BLaER1 treated with 17β-estradiol and CSF1 and Interleukin-3, amounts not matched to agents 10 nM and 100 nM (cell line): ENCODE measurements at regions not wholly inside any gene's neighbourhood (a gene's known extent, or its start where the extent isn't known, plus 50 kb on each side); places are given as distances from the start of the nearest gene placed in this dataset.

ENCODE experiments used
- H3K27ac ChIP-seq, 11 experiments: shearing (Covaris generic); formaldehyde crosslinking; 2 replicates each; pipeline ENCODE4 v1.8.1; 2022
- H3K27me3 ChIP-seq, 11 experiments: shearing (Covaris generic); formaldehyde crosslinking; 2 replicates each; pipeline ENCODE4 v1.8.1; 2022
- H3K36me3 ChIP-seq, 11 experiments: shearing (Covaris generic); formaldehyde crosslinking; 2 replicates each; pipeline ENCODE4 v1.8.1; 2022
- H3K4me1 ChIP-seq, 10 experiments: shearing (Covaris generic); formaldehyde crosslinking; 2 replicates each; pipeline ENCODE4 v1.8.1; 2022
- H3K4me2 ChIP-seq, 11 experiments: shearing (Covaris generic); formaldehyde crosslinking; 2 replicates each; pipeline ENCODE4 v1.8.1; 2022
- H3K4me3 ChIP-seq, 10 experiments: shearing (Covaris generic); formaldehyde crosslinking; 2 replicates each; pipeline ENCODE4 v1.8.1; 2022
- H3K9ac ChIP-seq, 11 experiments: shearing (Covaris generic); formaldehyde crosslinking; 2 replicates each; pipeline ENCODE4 v1.8.1; 2022
- H3K9me3 ChIP-seq, 11 experiments: shearing (Covaris generic); formaldehyde crosslinking; replicated peaks in 1 of 11; 2 replicates each; pipeline ENCODE4 v1.8.1; 2022
- H4K20me1 ChIP-seq, 11 experiments: shearing (Covaris generic); formaldehyde crosslinking; 2 replicates each; pipeline ENCODE4 v1.8.1; 2022
- Cebpa-rat ChIP-seq, 11 experiments: shearing (Covaris generic); IDR thresholded peaks; 2 replicates each; pipeline ENCODE4 v1.8.1; 2022

DNA sequence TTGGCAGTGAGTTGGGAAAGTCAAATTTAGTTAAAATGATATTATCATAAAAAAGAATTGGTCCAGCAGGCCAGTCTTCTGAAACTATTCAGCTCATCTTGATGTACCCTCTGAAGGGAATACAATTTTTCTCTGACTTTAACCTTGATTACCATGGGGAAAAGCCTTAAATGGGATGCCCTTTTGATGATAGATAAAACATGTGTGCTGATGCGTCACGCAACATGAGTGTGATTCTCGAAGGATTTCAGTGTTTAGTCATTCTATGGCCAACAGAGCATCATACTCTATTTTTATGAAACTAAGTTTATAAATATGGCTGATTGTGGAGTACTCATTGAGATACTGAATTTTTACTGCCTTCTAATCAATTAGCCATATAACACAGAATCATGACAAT lies 171.5 kb downstream of the ZNF281 start:
- H3K4me3 ChIP-seq, result no peak overlapping the region
- TF ChIP-seq Cebpa-rat (IDR thresholded peaks at IDR 0.05), result no peak
- peak overlapping the region in 6 of 11 experiments; percentile 5 to 30 (median 24); a peak in 8 of 22 replicates for H3K4me2 ChIP-seq
- H3K9me3 ChIP-seq, result no peaks in the 10 kb centered on the region
- no peaks in the 10 kb centered on the region for H3K36me3 ChIP-seq
- H3K27ac ChIP-seq, result no peak overlapping the region
- no peaks in the 10 kb centered on the region for H3K27me3 ChIP-seq
- H3K9ac ChIP-seq, result no peak overlapping the region
- H4K20me1 ChIP-seq, result no peaks in the 10 kb centered on the region
- peaks cover 16 to 53% (median 25%) of the 10 kb centered on the region in 10 experiments; a peak in 19 of 20 replicates for H3K4me1 ChIP-seq

DNA sequence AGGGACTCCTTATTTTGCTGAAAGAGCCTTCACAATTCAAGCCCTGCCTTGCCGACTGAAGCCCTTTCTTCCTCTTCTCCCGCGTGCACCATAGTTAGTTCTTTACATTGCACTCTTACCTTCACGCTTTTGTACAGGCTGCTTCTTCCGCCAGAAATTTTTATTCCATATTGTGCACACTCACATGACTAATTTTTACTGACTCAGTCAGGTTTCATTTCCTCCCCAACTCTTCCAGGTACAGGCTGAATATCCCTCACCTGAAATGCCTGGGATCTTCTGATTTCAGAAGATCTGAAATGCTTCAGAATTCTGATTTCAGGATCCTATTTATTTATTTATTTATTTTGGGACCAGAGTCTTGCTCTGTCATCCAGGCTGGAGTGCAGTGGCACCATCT lies 172.8 kb downstream of the ZNF281 start:
- no peak overlapping the region for H3K27ac ChIP-seq
- TF ChIP-seq Cebpa-rat (IDR thresholded peaks at IDR 0.05), result no peak
- no peak overlapping the region for H3K4me2 ChIP-seq
- H3K9me3 ChIP-seq, result no peaks in the 10 kb centered on the region
- H3K4me1 ChIP-seq, result peaks cover 10 to 56% (median 21%) of the 10 kb centered on the region in 10 experiments; a peak in 19 of 20 replicates
- no peaks in the 10 kb centered on the region for H3K36me3 ChIP-seq
- H4K20me1 ChIP-seq, result no peaks in the 10 kb centered on the region
- no peak overlapping the region for H3K4me3 ChIP-seq
- H3K9ac ChIP-seq, result no peak overlapping the region
- no peaks in the 10 kb centered on the region for H3K27me3 ChIP-seq

DNA sequence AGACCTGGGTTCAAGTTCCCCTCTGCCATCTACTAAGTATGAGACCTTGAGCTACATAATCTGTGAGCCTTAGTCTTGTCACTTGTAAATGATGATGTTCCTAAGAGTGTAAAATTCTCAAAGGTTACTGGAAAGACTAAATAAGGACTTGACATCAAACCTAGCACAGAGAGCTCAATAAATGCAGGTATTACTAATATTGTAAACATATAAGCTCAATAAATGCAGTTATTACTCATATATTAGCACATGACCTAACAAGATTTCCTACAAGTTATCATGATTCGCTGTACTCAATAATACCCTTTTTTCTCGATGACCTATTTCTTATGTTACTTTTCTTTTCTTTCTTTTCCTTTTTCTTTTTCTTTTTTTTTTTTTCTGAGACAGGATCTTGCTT lies 174.9 kb downstream of the ZNF281 start:
- Histone ChIP-seq H4K20me1 (no peaks in the 10 kb centered on the region), H3K27me3 (no peaks in the 10 kb centered on the region), H3K9ac (no peak overlapping the region), H3K4me3 (no peak overlapping the region), H3K36me3 (no peaks in the 10 kb centered on the region), H3K9me3 (no peaks in the 10 kb centered on the region), H3K4me2 (peak overlapping the region in 1 of 11 experiments; percentile 71; a peak in 2 of 22 replicates), H3K27ac (no peak overlapping the region; a peak in 1 of 22 replicates), H3K4me1 (peaks cover 8 to 63% (median 17%) of the 10 kb centered on the region in 10 experiments; a peak in 17 of 20 replicates)
- no peak for TF ChIP-seq Cebpa-rat (IDR thresholded peaks at IDR 0.05)

DNA sequence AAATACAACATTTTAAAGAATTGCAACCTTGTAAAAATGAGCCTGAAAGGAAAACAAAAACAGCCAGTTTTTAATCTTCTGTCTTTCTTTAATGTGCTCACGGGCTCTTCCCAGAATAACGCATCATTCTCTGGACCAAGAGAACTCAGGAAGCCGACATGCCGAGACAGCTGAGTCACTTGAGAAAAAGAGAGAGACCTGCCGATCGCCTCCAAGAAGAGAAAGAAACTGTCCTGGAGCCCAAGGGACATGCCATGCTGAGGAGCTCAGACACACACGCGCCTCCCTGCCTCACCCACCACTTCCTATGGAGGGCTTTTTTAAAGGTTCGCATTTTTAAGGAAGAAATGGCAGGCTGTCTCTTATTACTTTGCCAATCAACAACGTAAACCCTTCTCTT lies 176.4 kb downstream of the ZNF281 start:
- no peaks in the 10 kb centered on the region for H3K9me3 ChIP-seq
- TF ChIP-seq Cebpa-rat (IDR thresholded peaks at IDR 0.05), result no peak
- peak overlapping the region in 5 of 11 experiments; percentile 12 to 71 (median 59); a peak in 9 of 22 replicates for H3K4me2 ChIP-seq
- no peaks in the 10 kb centered on the region for H4K20me1 ChIP-seq
- H3K4me1 ChIP-seq, result peaks cover 4 to 65% (median 12%) of the 10 kb centered on the region in 10 experiments; a peak in 17 of 20 replicates
- H3K36me3 ChIP-seq, result no peaks in the 10 kb centered on the region
- no peak overlapping the region for H3K9ac ChIP-seq
- no peak overlapping the region for H3K4me3 ChIP-seq
- peak overlapping the region in 2 of 11 experiments; percentile 69 to 75; a peak in 4 of 22 replicates for H3K27ac ChIP-seq
- H3K27me3 ChIP-seq, result no peaks in the 10 kb centered on the region

DNA sequence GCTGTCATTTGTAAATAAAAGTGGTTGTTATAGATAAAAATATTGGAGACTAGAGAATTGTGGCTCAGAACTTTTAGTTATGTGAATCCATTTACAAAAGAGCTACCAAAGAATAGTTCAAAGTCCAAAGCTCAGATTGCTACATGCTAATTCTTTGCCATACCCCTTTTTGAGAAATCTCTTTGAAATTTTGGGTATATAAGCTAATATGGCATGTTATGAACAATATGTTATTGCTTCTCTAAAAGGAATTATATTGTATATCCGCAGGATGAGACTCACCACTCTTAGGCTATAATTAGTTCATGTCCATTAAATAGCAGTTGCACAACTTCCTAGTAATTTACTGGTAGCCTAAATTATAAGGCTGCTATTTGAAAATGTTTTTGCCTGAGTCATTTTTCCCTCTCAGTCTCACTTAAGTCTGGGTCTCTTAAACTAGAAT lies 178.0 kb downstream of the ZNF281 start:
- Histone ChIP-seq H3K9ac (peak overlapping the region in 2 of 11 experiments; percentile 20 to 44; a peak in 3 of 22 replicates), H4K20me1 (no peaks in the 10 kb centered on the region), H3K4me2 (peak overlapping the region in 6 of 11 experiments; percentile 6 to 71 (median 60); a peak in 12 of 22 replicates), H3K27ac (peak overlapping the region in 3 of 11 experiments; percentile 15 to 75 (median 69); a peak in 5 of 22 replicates), H3K36me3 (no peaks in the 10 kb centered on the region), H3K9me3 (no peaks in the 10 kb centered on the region), H3K27me3 (no peaks in the 10 kb centered on the region), H3K4me3 (no peak overlapping the region; a peak in 1 of 20 replicates), H3K4me1 (peaks cover 0 to 79% (median 7%) of the 10 kb centered on the region in 10 experiments; a peak in 12 of 20 replicates)
- peak in 1 of 11 experiments; percentile 42; a peak in 2 of 22 replicates for TF ChIP-seq Cebpa-rat (IDR thresholded peaks at IDR 0.05)

DNA sequence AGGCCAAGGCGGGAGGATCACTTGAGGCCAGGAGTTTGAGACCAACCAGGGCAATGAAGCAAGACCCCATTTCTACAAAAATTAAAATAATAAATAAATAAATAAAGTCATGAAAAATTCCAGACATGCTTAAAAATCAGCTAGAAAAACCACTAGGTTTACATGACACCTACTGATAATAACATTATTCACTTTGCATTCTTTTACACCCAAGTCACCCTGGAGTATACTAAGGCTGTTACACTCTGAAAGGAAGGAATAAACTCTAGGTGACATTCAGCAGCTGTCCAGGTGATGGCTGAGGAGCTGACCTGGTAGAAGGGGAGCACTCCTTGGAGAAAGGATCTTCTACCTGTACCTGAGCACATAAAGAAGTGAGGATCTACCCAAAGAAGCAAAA lies 179.2 kb downstream of the ZNF281 start:
- Histone ChIP-seq H3K27me3 (no peaks in the 10 kb centered on the region), H3K9me3 (no peaks in the 10 kb centered on the region), H3K4me2 (peak overlapping the region in 4 of 11 experiments; percentile 59 to 71 (median 65); a peak in 6 of 22 replicates), H3K36me3 (no peaks in the 10 kb centered on the region), H3K27ac (peak overlapping the region in 2 of 11 experiments; percentile 69 to 75; a peak in 4 of 22 replicates), H3K9ac (no peak overlapping the region), H3K4me1 (peaks cover 0 to 90% (median 16%) of the 10 kb centered on the region in 10 experiments; a peak in 15 of 20 replicates), H4K20me1 (no peaks in the 10 kb centered on the region), H3K4me3 (no peak overlapping the region)
- no peak for TF ChIP-seq Cebpa-rat (IDR thresholded peaks at IDR 0.05)

DNA sequence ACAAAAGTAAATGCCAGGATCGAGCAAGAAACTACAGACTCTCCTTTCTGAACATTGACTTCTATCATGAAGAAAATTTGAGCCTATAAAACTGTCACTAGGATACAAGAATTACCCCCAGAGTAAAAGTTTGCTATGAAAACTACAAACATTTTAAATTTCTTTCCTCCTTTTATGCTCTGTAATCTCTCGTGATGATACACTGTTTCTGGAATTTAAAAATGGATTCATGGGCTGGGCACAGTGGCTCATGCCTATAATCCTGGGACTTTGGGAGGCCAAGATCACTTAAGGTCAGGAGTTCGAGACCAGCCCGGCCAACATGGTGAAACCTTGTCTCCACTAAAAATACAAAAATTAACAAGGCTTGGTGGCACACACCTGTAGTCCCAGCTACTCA lies 181.3 kb downstream of the ZNF281 start:
- H4K20me1 ChIP-seq, result no peaks in the 10 kb centered on the region
- H3K9me3 ChIP-seq, result no peaks in the 10 kb centered on the region
- H3K4me3 ChIP-seq, result no peak overlapping the region
- H3K9ac ChIP-seq, result no peak overlapping the region
- peaks cover 0 to 78% (median 16%) of the 10 kb centered on the region in 10 experiments; a peak in 15 of 20 replicates for H3K4me1 ChIP-seq
- H3K36me3 ChIP-seq, result no peaks in the 10 kb centered on the region
- H3K27me3 ChIP-seq, result no peaks in the 10 kb centered on the region
- no peak for TF ChIP-seq Cebpa-rat (IDR thresholded peaks at IDR 0.05)
- peak overlapping the region in 2 of 11 experiments; percentile 51 to 80; a peak in 1 of 22 replicates for H3K4me2 ChIP-seq
- no peak overlapping the region; a peak in 1 of 22 replicates for H3K27ac ChIP-seq

DNA sequence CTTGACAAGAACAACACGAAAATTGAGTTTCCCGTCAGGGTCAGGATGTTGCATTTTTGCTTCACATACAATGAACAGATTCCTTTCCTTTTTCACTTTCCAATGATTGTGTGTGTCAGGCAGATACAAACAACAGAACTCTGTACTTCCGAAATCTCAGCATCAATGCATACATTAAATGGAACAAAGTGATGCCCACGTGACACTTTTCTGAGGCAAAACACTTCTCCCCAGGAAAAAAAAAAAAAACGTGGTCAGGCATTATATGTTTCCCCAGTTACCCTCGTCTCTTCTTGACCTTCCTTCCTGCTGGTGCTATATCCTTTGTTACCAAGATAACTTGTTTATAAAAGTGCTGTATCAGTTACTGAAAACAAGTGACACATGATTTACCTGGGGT lies 181.8 kb downstream of the ZNF281 start:
- no peaks in the 10 kb centered on the region for H3K36me3 ChIP-seq
- no peaks in the 10 kb centered on the region for H4K20me1 ChIP-seq
- no peak for TF ChIP-seq Cebpa-rat (IDR thresholded peaks at IDR 0.05)
- peak overlapping the region in 3 of 11 experiments; percentile 15 to 80 (median 51); a peak in 3 of 22 replicates for H3K4me2 ChIP-seq
- H3K4me3 ChIP-seq, result no peak overlapping the region
- no peaks in the 10 kb centered on the region for H3K9me3 ChIP-seq
- no peak overlapping the region for H3K27ac ChIP-seq
- H3K9ac ChIP-seq, result no peak overlapping the region
- H3K4me1 ChIP-seq, result peaks cover 0 to 74% (median 16%) of the 10 kb centered on the region in 10 experiments; a peak in 15 of 20 replicates
- H3K27me3 ChIP-seq, result no peaks in the 10 kb centered on the region
